Tibial nerve (tissue), 4 donors: ENCODE measurements at regions not wholly inside any gene's neighbourhood (a gene's known extent, or its start where the extent isn't known, plus 50 kb on each side); places are given as distances from the start of the nearest gene placed in this dataset.

Experiments
- DNase-seq, 2 donors: peaks; one replicate each; pipeline ENCODE4 v3.0.0-alpha.2; 2019; ENCODE audit warnings: low spot score in 2 of 2
- H3K27ac ChIP-seq, 4 donors: fragments of 200-600 bp; sonication (generic) in 3 of 4; one replicate each; pipeline ENCODE4 v1.5.1; 2017 to 2019; ENCODE audit warnings: mild to moderate bottlenecking in 1 of 4
- H3K27me3 ChIP-seq, 2 donors: fragments of 200-600 bp; sonication (generic) in 1 of 2; one replicate each; pipeline versions ENCODE4 v1.5.1 to v1.6.0; 2017 to 2019
- H3K36me3 ChIP-seq, 3 donors: fragments of 200-600 bp; sonication (generic); one replicate each; pipeline ENCODE4 v1.5.1; 2018 to 2019
- H3K4me1 ChIP-seq, 4 donors: fragments of 200-600 bp; sonication (generic) in 3 of 4; one replicate each; pipeline ENCODE4 v1.5.1; 2017 to 2019
- H3K4me3 ChIP-seq, 4 donors: fragments of 200-600 bp; sonication (generic) in 3 of 4; one replicate each; pipeline ENCODE4 v1.5.1; 2017 to 2019; ENCODE audit warnings: mild to moderate bottlenecking in 1 of 4, moderate library complexity in 1 of 4
- H3K9me3 ChIP-seq, 4 donors: fragments of 200-600 bp; sonication (generic) in 3 of 4; one replicate each; pipeline ENCODE4 v1.5.1; 2017 to 2019
- CTCF ChIP-seq, 5 experiments: fragments of 200-600 bp in 3 of 5; fragments of 450-650 bp in 2 of 5; sonication (generic) in 3 of 5; IDR thresholded peaks; one replicate each; pipeline ENCODE4 v1.5.1; 2016 to 2019; ENCODE audit warnings: antibody characterized with exemption in 5 of 5, mild to moderate bottlenecking in 3 of 5, moderate library complexity in 2 of 5
- EP300 ChIP-seq, 2 donors: sonication (generic); formaldehyde crosslinking; IDR thresholded peaks; one replicate each; pipeline ENCODE4 v1.6.1; 2017; ENCODE audit warnings: antibody characterized with exemption in 2 of 2, mild to moderate bottlenecking in 1 of 2
- POLR2A ChIP-seq, 2 donors: fragments of 450-650 bp; IDR thresholded peaks; one replicate each; pipeline ENCODE4 v1.6.1; 2017; ENCODE audit warnings: antibody characterized with exemption in 2 of 2, mild to moderate bottlenecking in 2 of 2, moderate library complexity in 2 of 2
- WGBS, 2 donors: methylation state at CpG; one replicate each; pipeline ENCODE4 v1.1.5; 2018; 5-methylcytosine and 5-hydroxymethylcytosine counted together

- H3K4me1 ChIP-seq: no peaks in the 10 kb centered on the region
- 76 to 79% methylated on average over 5 of the region's 5 CpGs for WGBS, 2 donors
- no peaks in the 10 kb centered on the region for H3K36me3 ChIP-seq
- TF ChIP-seq CTCF (IDR thresholded peaks at IDR 0.05) (no peak), EP300 (IDR thresholded peaks at IDR 0.05) (no peak), POLR2A (IDR thresholded peaks at IDR 0.05) (no peak)
- no peaks in the 10 kb centered on the region for H3K27me3 ChIP-seq
- H3K9me3 ChIP-seq: no peaks in the 10 kb centered on the region
- no peak overlapping the region for H3K4me3 ChIP-seq
- no peak overlapping the region for H3K27ac ChIP-seq
- DNase-seq: no peak
These were observed 390.4 kb upstream of the CDH6 start for GRCh38 chr5:30802961-30803705.

DNA sequence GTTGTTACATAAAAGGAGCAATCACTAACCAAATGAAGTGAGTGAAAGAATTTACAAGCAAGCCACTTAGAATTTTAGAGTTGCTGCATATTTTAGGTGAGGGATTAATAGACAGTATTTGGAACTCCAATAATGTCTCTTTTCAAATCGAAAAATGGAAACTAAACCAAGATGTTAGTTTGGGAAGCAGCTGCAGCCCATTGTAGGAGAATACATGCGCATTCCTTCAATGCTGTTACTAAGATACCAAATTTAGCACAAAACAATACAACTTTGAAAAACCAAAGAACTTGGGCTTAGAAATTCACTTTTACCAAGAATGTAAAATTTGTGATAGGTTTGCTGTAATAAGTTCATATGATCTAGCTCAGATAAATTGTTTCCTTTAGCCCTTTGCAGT, 411.8 kb upstream of the CDH6 start:
- Histone ChIP-seq H3K9me3 (peaks cover 0 to 11% (median 0%) of the 10 kb centered on the region in 4 donors), H3K4me3 (no peak overlapping the region), H3K27ac (no peak overlapping the region), H3K27me3 (no peaks in the 10 kb centered on the region), H3K36me3 (no peaks in the 10 kb centered on the region), H3K4me1 (no peaks in the 10 kb centered on the region)
- WGBS, 2 donors: 56 to 58% methylated on average over 2 of the region's 2 CpGs
- DNase-seq: no peak
- TF ChIP-seq CTCF (IDR thresholded peaks at IDR 0.05): no peak
- no peak for TF ChIP-seq POLR2A (IDR thresholded peaks at IDR 0.05)
- TF ChIP-seq EP300 (IDR thresholded peaks at IDR 0.05): no peak

GRCh38 chr5:30768056-30768690, 425.3 kb upstream of the CDH6 start:
- Histone ChIP-seq H3K9me3 (no peaks in the 10 kb centered on the region), H3K36me3 (no peaks in the 10 kb centered on the region), H3K27ac (no peak overlapping the region), H3K27me3 (no peaks in the 10 kb centered on the region), H3K4me1 (no peaks in the 10 kb centered on the region), H3K4me3 (no peak overlapping the region)
- DNase-seq: no peak
- WGBS, 2 donors: 21 to 29% methylated on average over 1 of the region's 1 CpG
- TF ChIP-seq CTCF (IDR thresholded peaks at IDR 0.05) (no peak), EP300 (IDR thresholded peaks at IDR 0.05) (no peak), POLR2A (IDR thresholded peaks at IDR 0.05) (no peak)

DNA sequence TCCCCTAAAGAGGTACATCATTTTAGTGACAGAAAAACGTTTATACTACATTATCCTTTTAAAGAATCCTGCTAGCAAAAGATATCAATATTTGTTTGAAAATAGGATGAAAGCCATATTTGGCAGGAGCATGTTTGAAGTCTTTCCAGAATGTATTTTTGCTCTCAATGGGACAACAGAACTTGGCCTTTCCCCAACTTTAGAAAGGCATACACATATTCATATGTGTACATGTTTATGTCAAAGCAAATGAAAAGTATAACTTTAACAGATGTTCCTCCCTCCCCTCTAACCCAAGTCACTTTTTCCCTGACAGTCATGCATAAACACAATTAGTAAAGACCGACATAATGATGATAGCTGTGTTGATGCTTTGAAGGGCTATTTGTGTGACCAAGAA, 427.8 kb upstream of the CDH6 start:
- Histone ChIP-seq H3K36me3 (no peaks in the 10 kb centered on the region), H3K27ac (no peak overlapping the region), H3K9me3 (no peaks in the 10 kb centered on the region), H3K4me3 (peak overlapping the region in 1 of 4 donors; percentile 6), H3K4me1 (no peaks in the 10 kb centered on the region), H3K27me3 (no peaks in the 10 kb centered on the region)
- no peak for DNase-seq
- TF ChIP-seq CTCF (IDR thresholded peaks at IDR 0.05) (no peak), POLR2A (IDR thresholded peaks at IDR 0.05) (no peak), EP300 (IDR thresholded peaks at IDR 0.05) (no peak)
- 31% methylated on average over 2 of the region's 2 CpGs for WGBS, 2 donors

- H3K36me3 ChIP-seq: no peaks in the 10 kb centered on the region
- no peaks in the 10 kb centered on the region for H3K4me1 ChIP-seq
- TF ChIP-seq POLR2A (IDR thresholded peaks at IDR 0.05) (no peak), CTCF (IDR thresholded peaks at IDR 0.05) (no peak)
- no peak for DNase-seq
- peak overlapping the region in 1 of 4 donors; percentile 6 for H3K4me3 ChIP-seq
- no peaks in the 10 kb centered on the region for H3K9me3 ChIP-seq
- no peaks in the 10 kb centered on the region for H3K27me3 ChIP-seq
- H3K27ac ChIP-seq: no peak overlapping the region
- WGBS, 2 donors: 25 to 26% methylated on average over 2 of the region's 2 CpGs
These were observed 428.3 kb upstream of the CDH6 start for GRCh38 chr5:30765227-30765626.
